HL-60 (cell line): ENCODE measurements at regions not wholly inside any gene's neighbourhood (a gene's known extent, or its start where the extent isn't known, plus 50 kb on each side); places are given as distances from the start of the nearest gene placed in this dataset.

Source experiments
- DNase-seq, 2 experiments: peaks; one replicate each; pipeline ENCODE4 v3.0.0-alpha.2; 2010 to 2020; ENCODE audit warnings: low read depth in 1 of 2, low spot score in 1 of 2
- H3K27ac ChIP-seq: fragments of 250-450 bp; sonication (Bioruptor Pico); replicated peaks from 2 replicates; pipeline ENCODE4 v1.5.1; 2020; ENCODE audit warnings: mild to moderate bottlenecking, moderate library complexity
- H3K27me3 ChIP-seq: fragments of 250-450 bp; sonication (Bioruptor Pico); 2 replicates; pipeline ENCODE4 v1.5.1; 2021; ENCODE audit warnings: mild to moderate bottlenecking, moderate library complexity; ENCODE audit not compliant: insufficient read depth, poor library complexity, severe bottlenecking
- H3K4me3 ChIP-seq: replicated peaks from 2 replicates; pipeline ENCODE4 v1.5.1; 2011; ENCODE audit warnings: mild to moderate bottlenecking, control low read depth, low read length; ENCODE audit not compliant: insufficient read depth
- CTCF ChIP-seq: IDR thresholded peaks from one replicate; pipeline ENCODE4 v1.5.1; 2011; ENCODE audit warnings: low read length, control low read depth, inconsistent platforms; ENCODE audit not compliant: insufficient read depth
- GABPA ChIP-seq: IDR thresholded peaks from 2 replicates; pipeline ENCODE4 v1.6.1; 2012; ENCODE audit warnings: low read depth
- POLR2AphosphoS5 ChIP-seq: IDR thresholded peaks from 2 replicates; pipeline ENCODE4 v1.6.1; 2012; ENCODE audit warnings: low read depth
- SPI1 ChIP-seq: IDR thresholded peaks from 2 replicates; pipeline ENCODE4 v1.6.1; 2012; ENCODE audit warnings: low read depth, mild to moderate bottlenecking, borderline replicate concordance
- TF ChIP-seq, protein P1 (sequence below): IDR thresholded peaks from 2 replicates; pipeline ENCODE4 v1.6.1; 2012; ENCODE audit warnings: low read depth; ENCODE audit not compliant: insufficient replicate concordance

- no peaks in the 10 kb centered on the region for H3K27me3 ChIP-seq
- TF ChIP-seq GABPA (no peak), SPI1 (no peak), CTCF (no peak), POLR2AphosphoS5 (no peak)
- TF ChIP-seq, protein P1, sequence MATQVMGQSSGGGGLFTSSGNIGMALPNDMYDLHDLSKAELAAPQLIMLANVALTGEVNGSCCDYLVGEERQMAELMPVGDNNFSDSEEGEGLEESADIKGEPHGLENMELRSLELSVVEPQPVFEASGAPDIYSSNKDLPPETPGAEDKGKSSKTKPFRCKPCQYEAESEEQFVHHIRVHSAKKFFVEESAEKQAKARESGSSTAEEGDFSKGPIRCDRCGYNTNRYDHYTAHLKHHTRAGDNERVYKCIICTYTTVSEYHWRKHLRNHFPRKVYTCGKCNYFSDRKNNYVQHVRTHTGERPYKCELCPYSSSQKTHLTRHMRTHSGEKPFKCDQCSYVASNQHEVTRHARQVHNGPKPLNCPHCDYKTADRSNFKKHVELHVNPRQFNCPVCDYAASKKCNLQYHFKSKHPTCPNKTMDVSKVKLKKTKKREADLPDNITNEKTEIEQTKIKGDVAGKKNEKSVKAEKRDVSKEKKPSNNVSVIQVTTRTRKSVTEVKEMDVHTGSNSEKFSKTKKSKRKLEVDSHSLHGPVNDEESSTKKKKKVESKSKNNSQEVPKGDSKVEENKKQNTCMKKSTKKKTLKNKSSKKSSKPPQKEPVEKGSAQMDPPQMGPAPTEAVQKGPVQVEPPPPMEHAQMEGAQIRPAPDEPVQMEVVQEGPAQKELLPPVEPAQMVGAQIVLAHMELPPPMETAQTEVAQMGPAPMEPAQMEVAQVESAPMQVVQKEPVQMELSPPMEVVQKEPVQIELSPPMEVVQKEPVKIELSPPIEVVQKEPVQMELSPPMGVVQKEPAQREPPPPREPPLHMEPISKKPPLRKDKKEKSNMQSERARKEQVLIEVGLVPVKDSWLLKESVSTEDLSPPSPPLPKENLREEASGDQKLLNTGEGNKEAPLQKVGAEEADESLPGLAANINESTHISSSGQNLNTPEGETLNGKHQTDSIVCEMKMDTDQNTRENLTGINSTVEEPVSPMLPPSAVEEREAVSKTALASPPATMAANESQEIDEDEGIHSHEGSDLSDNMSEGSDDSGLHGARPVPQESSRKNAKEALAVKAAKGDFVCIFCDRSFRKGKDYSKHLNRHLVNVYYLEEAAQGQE: no peak
- H3K4me3 ChIP-seq: no peak overlapping the region
- no peak overlapping the region for H3K27ac ChIP-seq
- DNase-seq: no peak
These were observed 215.4 kb upstream of the DEFB112 start for GRCh38 chr6:50264995-50265571.

GRCh38 chr6:50270415-50270814 is 220.7 kb upstream of the DEFB112 start:
- no peaks in the 10 kb centered on the region for H3K27me3 ChIP-seq
- no peak for DNase-seq

DNA sequence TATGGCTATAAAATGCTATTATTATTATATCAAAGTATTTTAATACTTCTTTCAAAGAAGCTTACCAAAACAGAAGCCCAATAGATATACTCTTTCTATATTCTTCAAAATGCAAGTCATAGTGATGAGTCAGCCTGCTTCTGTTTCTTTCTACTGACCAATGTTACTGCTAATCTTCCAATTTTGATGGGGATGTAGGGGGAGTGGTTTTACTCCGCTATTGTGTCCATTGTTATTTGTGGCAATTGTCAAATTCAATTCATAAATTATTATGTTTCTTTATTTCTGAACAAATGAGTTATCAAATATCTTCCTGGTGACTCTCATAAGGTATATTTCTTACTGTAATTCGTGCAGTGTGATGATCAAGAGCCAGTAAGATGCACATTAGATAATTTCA is 221.5 kb upstream of the DEFB112 start:
- TF ChIP-seq SPI1 (no peak), POLR2AphosphoS5 (no peak), GABPA (no peak), CTCF (no peak)
- TF ChIP-seq, protein P1: no peak
- H3K4me3 ChIP-seq: no peak overlapping the region
- no peak overlapping the region for H3K27ac ChIP-seq
- H3K27me3 ChIP-seq: no peaks in the 10 kb centered on the region
- DNase-seq: no peak

More at GRCh38 chr6:50270415-50270814, 220.7 kb upstream of the DEFB112 start:
- Histone ChIP-seq H3K4me3 (no peak overlapping the region), H3K27ac (no peak overlapping the region)
- TF ChIP-seq POLR2AphosphoS5 (no peak), SPI1 (no peak), CTCF (no peak), GABPA (no peak)
- TF ChIP-seq, protein P1: no peak
